Stimulated activated naive B cell treated with anti-CD40 and anti-IgM and Interleukin-4, amounts not matched to agents 10 μg/mL and 1 μg/mL and 100 μg/mL, for 72 hours (primary cell): ENCODE measurements at regions not wholly inside any gene's neighbourhood (a gene's known extent, or its start where the extent isn't known, plus 50 kb on each side); places are given as distances from the start of the nearest gene placed in this dataset.

Experiments used
- ATAC-seq, 2 donors: fragments of 150-1000 bp; cut with Tn5 transposase; replicated peaks; 2 replicates each; pipeline ENCODE4 v1.10.0; 2021; ENCODE audit warnings: moderate library complexity in 1 of 2
- DNase-seq: peaks from one replicate; pipeline ENCODE4 v3.0.0; 2021
- H3K27ac Mint-ChIP-seq: one replicate; pipeline ENCODE4 v1.8.0; 2022; ENCODE audit warnings: mild to moderate bottlenecking, mixed read lengths
- H3K27me3 Mint-ChIP-seq, 2 donors: one replicate each; pipeline ENCODE4 v1.8.0; 2022; ENCODE audit warnings: mixed read lengths in 2 of 2
- H3K36me3 Mint-ChIP-seq, 2 donors: one replicate each; pipeline ENCODE4 v1.8.0; 2022; ENCODE audit warnings: mixed read lengths in 2 of 2, mild to moderate bottlenecking in 1 of 2
- H3K4me1 Mint-ChIP-seq, 2 donors: one replicate each; pipeline ENCODE4 v1.8.0; 2022; ENCODE audit warnings: mixed read lengths in 2 of 2, mild to moderate bottlenecking in 1 of 2
- H3K4me3 Mint-ChIP-seq, 2 donors: one replicate each; pipeline ENCODE4 v1.8.0; 2022; ENCODE audit warnings: mild to moderate bottlenecking in 2 of 2, mixed read lengths in 2 of 2, moderate library complexity in 1 of 2
- H3K9me3 Mint-ChIP-seq, 2 donors: one replicate each; pipeline ENCODE4 v1.8.0; 2022; ENCODE audit warnings: mixed read lengths in 2 of 2, mild to moderate bottlenecking in 1 of 2

DNA sequence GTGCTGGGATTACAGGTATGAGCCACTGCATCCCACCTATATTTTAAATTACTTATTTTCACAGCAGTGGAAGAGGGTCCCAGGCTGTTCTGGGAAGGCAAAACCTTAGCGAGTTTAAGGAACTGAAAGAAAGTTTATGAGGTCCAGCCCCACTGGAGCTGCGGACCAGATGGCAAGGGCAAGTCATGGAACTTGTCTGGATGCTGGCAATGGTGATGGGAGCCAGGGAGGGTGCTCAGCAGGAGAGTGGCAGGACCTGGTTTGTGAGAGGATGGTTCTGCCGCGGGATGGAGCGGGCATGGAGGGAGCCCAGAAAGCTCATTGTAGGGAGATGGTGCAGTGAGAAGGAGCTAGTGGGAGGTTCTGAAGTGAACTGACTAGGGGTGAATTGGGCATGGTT, 50.6 kb upstream of the SLC45A1 start:
- H3K4me3 Mint-ChIP-seq = no peak overlapping the region
- no peak overlapping the region for H3K27ac Mint-ChIP-seq
- peaks cover 0 to 1% of the 10 kb centered on the region in 2 donors for H3K9me3 Mint-ChIP-seq

GRCh38 chr1:8266436-8267165, 51.3 kb upstream of the SLC45A1 start:
- H3K4me3 Mint-ChIP-seq = no peak overlapping the region
- H3K36me3 Mint-ChIP-seq = no peaks in the 10 kb centered on the region
- ATAC-seq (no peak), DNase-seq (no peak)
- peaks cover 23 to 34% of the 10 kb centered on the region in 2 donors for H3K27me3 Mint-ChIP-seq
- no peak overlapping the region for H3K27ac Mint-ChIP-seq
- peaks cover 0 to 1% of the 10 kb centered on the region in 2 donors for H3K9me3 Mint-ChIP-seq
- H3K4me1 Mint-ChIP-seq = no peaks in the 10 kb centered on the region

More for the DNA sequence above, 50.6 kb upstream of the SLC45A1 start:
- no peak for ATAC-seq
- Mint-ChIP-seq H3K4me1 (no peaks in the 10 kb centered on the region), H3K36me3 (no peaks in the 10 kb centered on the region), H3K27me3 (peaks cover 29 to 40% of the 10 kb centered on the region in 2 donors)
- DNase-seq = no peak

DNA sequence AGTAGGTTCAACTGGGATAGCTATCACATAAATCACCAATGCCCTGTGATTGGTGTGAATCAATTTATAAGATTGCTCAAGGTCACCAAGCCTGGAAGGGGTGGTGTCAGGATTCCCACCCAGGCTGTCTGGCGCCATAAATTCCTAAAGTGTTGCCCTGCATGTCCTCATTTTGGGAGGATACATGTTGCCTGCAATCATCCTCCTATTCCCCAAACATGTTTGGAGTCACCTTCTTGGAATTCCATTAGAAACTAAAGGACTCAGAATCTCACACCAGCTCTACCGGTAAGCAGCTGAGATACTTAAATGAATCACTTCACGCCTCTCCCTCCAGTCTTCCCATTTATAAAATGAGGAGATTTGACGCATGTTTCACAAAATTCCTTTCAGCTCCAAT, 54.1 kb upstream of the SLC45A1 start:
- H3K9me3 Mint-ChIP-seq = peaks cover 0 to 1% of the 10 kb centered on the region in 2 donors
- no peak overlapping the region for H3K4me3 Mint-ChIP-seq
- no peak for DNase-seq
- peaks cover 17 to 20% of the 10 kb centered on the region in 2 donors for H3K27me3 Mint-ChIP-seq
- ATAC-seq = no peak
- H3K27ac Mint-ChIP-seq = no peak overlapping the region
- no peaks in the 10 kb centered on the region for H3K4me1 Mint-ChIP-seq
- H3K36me3 Mint-ChIP-seq = no peaks in the 10 kb centered on the region

GRCh38 chr1:8261398-8261762, 56.5 kb upstream of the SLC45A1 start:
- no peak overlapping the region for H3K27ac Mint-ChIP-seq
- H3K4me1 Mint-ChIP-seq = no peaks in the 10 kb centered on the region
- ATAC-seq (no peak), DNase-seq (no peak)
- H3K4me3 Mint-ChIP-seq = no peak overlapping the region
- H3K9me3 Mint-ChIP-seq = peaks cover 0 to under 1% of the 10 kb centered on the region in 2 donors
- H3K36me3 Mint-ChIP-seq = no peaks in the 10 kb centered on the region
- peaks cover 21% of the 10 kb centered on the region in 2 donors for H3K27me3 Mint-ChIP-seq

GRCh38 chr1:8259498-8260290, 58.2 kb upstream of the SLC45A1 start:
- Mint-ChIP-seq H3K9me3 (peaks cover 0 to 1% of the 10 kb centered on the region in 2 donors), H3K27ac (no peak overlapping the region), H3K4me1 (no peaks in the 10 kb centered on the region), H3K4me3 (no peak overlapping the region), H3K36me3 (no peaks in the 10 kb centered on the region), H3K27me3 (peaks cover 21 to 24% of the 10 kb centered on the region in 2 donors)
- DNase-seq (no peak), ATAC-seq (no peak)

- Mint-ChIP-seq H3K36me3 (no peaks in the 10 kb centered on the region), H3K27ac (no peak overlapping the region), H3K4me3 (no peak overlapping the region), H3K4me1 (no peaks in the 10 kb centered on the region), H3K9me3 (peaks cover 0 to 1% of the 10 kb centered on the region in 2 donors), H3K27me3 (peaks cover 21 to 24% of the 10 kb centered on the region in 2 donors)
- ATAC-seq = no peak
- no peak for DNase-seq
Observed at GRCh38 chr1:8257621-8258020, 60.3 kb upstream of the SLC45A1 start.

DNA sequence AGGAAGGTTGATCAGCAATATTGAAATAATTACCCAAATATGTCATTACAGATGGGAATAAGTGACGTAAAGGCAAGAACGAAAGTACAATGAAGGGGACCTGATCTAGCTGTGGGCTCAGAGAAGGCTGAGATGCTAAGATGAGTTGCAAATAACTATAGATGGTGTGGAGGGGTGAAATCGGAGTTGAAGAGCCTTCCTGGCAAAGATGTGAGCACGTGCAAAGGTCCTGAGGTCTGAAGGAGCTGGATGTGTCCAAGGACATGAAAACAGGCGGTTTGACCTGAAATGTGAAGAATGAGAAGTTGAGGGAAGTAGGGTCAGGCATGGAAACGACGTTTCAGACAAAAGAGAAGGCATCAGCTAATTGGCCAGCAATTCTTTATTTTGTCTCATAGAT, 61.6 kb upstream of the SLC45A1 start:
- Mint-ChIP-seq H3K27me3 (peaks cover 19 to 23% of the 10 kb centered on the region in 2 donors), H3K36me3 (no peaks in the 10 kb centered on the region), H3K4me1 (no peaks in the 10 kb centered on the region), H3K9me3 (peaks cover 0 to 1% of the 10 kb centered on the region in 2 donors), H3K4me3 (no peak overlapping the region), H3K27ac (no peak overlapping the region)
- ATAC-seq = no peak
- no peak for DNase-seq

GRCh38 chr1:8255712-8256111, 62.2 kb upstream of the SLC45A1 start:
- H3K27me3 Mint-ChIP-seq = peaks cover 19 to 22% of the 10 kb centered on the region in 2 donors
- no peak for ATAC-seq
- no peak overlapping the region for H3K27ac Mint-ChIP-seq
- H3K4me1 Mint-ChIP-seq = no peaks in the 10 kb centered on the region
- no peaks in the 10 kb centered on the region for H3K36me3 Mint-ChIP-seq
- no peak overlapping the region for H3K4me3 Mint-ChIP-seq
- H3K9me3 Mint-ChIP-seq = peaks cover 0 to 1% of the 10 kb centered on the region in 2 donors
- DNase-seq = no peak

DNA sequence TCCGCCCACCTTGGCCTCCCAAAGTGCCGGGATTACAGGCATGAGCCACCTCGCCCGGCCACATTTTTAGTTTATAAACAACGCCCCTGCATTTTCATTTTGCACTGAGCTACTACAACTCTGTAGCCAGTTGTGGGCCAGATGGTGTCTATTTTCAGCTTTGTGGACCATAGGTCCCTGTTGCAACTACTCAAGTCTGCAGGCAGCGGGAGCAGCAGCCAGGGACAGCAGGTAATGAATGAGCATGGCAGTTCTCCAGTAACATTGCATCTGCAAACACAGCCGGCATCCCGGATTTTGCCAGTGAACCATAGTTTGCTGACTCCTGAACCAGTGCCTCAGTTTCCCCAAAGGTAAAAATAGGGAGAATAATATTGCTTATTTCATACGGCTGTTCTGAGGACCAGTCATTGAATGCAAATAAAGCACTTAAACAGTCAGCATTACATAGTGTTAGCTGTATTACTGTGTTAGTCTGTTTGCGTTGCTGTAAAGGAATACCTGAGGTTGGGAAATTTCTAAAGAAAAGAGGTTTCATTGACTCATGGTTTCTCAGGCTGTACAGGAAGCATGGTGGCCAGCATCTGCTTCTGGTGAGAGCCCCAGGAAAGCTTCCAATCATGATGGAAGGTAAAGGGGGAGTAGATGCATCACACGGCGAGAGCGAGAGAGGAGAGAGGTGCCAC, 65.5 kb upstream of the SLC45A1 start:
- peaks cover 0 to 1% of the 10 kb centered on the region in 2 donors for H3K9me3 Mint-ChIP-seq
- DNase-seq = no peak
- H3K4me1 Mint-ChIP-seq = no peaks in the 10 kb centered on the region
- H3K36me3 Mint-ChIP-seq = no peaks in the 10 kb centered on the region
- H3K27ac Mint-ChIP-seq = peak overlapping the region; percentile 65
- H3K4me3 Mint-ChIP-seq = no peak overlapping the region
- ATAC-seq = no peak
- H3K27me3 Mint-ChIP-seq = peaks cover 10 to 15% of the 10 kb centered on the region in 2 donors

DNA sequence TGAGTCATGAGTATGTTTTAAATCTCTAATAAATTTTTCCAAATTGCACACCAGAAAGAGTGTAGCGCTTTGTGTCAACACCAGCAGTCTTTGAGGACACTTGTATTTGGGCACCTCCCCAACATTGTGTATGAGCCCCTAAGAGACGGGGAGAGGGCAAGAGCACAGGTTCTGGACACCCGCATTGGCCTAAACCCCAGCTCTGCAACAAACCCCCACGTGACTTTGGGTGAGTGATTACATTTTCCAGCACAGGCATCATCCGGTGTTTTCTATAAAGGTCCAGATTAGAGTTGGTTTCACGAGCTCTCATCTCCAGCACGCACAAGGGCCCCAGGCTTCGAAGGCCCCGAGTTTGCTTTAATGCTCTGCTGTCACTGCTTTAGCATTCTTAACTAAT, 66.3 kb upstream of the SLC45A1 start:
- Mint-ChIP-seq H3K9me3 (peaks cover 0 to 1% of the 10 kb centered on the region in 2 donors), H3K27me3 (peaks cover 5 to 11% of the 10 kb centered on the region in 2 donors), H3K4me3 (no peak overlapping the region), H3K36me3 (no peaks in the 10 kb centered on the region), H3K27ac (no peak overlapping the region), H3K4me1 (no peaks in the 10 kb centered on the region)
- DNase-seq = no peak
- ATAC-seq = no peak

- peaks cover 5 to 6% of the 10 kb centered on the region in 2 donors for H3K27me3 Mint-ChIP-seq
- H3K27ac Mint-ChIP-seq = no peak overlapping the region
- H3K36me3 Mint-ChIP-seq = no peaks in the 10 kb centered on the region
- no peak overlapping the region for H3K4me3 Mint-ChIP-seq
- no peak for ATAC-seq
- no peaks in the 10 kb centered on the region for H3K4me1 Mint-ChIP-seq
- H3K9me3 Mint-ChIP-seq = no peaks in the 10 kb centered on the region
- DNase-seq = no peak
Observed at GRCh38 chr1:8249838-8250237, 68.1 kb upstream of the SLC45A1 start.

GRCh38 chr1:8247811-8248436, 70.0 kb upstream of the SLC45A1 start:
- ATAC-seq = no peak
- Mint-ChIP-seq H3K36me3 (no peaks in the 10 kb centered on the region), H3K27me3 (peaks cover 5 to 6% of the 10 kb centered on the region in 2 donors), H3K27ac (peak overlapping the region; percentile 42), H3K9me3 (no peaks in the 10 kb centered on the region), H3K4me1 (no peaks in the 10 kb centered on the region), H3K4me3 (no peak overlapping the region)
- DNase-seq = no peak

- H3K27me3 Mint-ChIP-seq = peaks cover 13 to 15% of the 10 kb centered on the region in 2 donors
Observed at GRCh38 chr1:8244304-8244703, 73.6 kb upstream of the SLC45A1 start.

GRCh38 chr1:8242498-8242897, 75.4 kb upstream of the SLC45A1 start:
- H3K36me3 Mint-ChIP-seq = peaks cover 2 to 3% of the 10 kb centered on the region in 2 donors
- ATAC-seq (no peak), DNase-seq (no peak)
- peaks cover 14 to 15% of the 10 kb centered on the region in 2 donors for H3K27me3 Mint-ChIP-seq
- no peaks in the 10 kb centered on the region for H3K9me3 Mint-ChIP-seq
- H3K4me1 Mint-ChIP-seq = no peaks in the 10 kb centered on the region
- H3K4me3 Mint-ChIP-seq = no peak overlapping the region
- no peak overlapping the region for H3K27ac Mint-ChIP-seq

More at GRCh38 chr1:8244304-8244703, 73.6 kb upstream of the SLC45A1 start:
- Mint-ChIP-seq H3K27ac (no peak overlapping the region), H3K4me3 (no peak overlapping the region), H3K9me3 (no peaks in the 10 kb centered on the region), H3K4me1 (no peaks in the 10 kb centered on the region), H3K36me3 (peaks cover 2 to 3% of the 10 kb centered on the region in 2 donors)
- ATAC-seq = no peak
- no peak for DNase-seq
